NCI-H1105 (cell line): ENCODE measurements at regions not wholly inside any gene's neighbourhood (a gene's known extent, or its start where the extent isn't known, plus 50 kb on each side); places are given as distances from the start of the nearest gene placed in this dataset.

Experiments
- DNase-seq: peaks from one replicate; lab custom pipeline; 2025; lab: John Stamatoyannopoulos, UW

DNA sequence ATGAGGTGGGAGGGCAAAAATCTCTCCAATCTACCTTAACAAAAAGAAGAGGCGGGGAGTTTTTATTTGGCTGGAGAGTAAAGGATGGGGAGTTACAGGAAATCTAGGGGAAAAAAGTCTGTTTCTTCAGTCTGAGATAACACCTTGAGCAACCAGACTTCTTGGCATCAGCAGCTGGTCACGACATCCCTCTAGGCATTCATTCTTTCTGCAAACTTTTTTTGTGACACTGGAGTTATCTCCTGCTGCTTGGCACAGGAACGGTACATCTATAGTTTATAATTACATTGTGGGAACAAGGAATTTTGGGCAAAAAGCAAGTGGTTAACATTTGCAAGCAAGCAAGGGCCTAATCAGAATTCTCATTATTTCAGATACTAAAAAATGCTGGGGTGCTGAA is 50.6 kb upstream of the IFNGR1 start:
- DNase-seq, result no peak

GRCh38 chr6:137269347-137269746 is 50.2 kb upstream of the IFNGR1 start:
- DNase-seq, result no peak
